GM20431 (cell line): ENCODE measurements at regions not wholly inside any gene's neighbourhood (a gene's known extent, or its start where the extent isn't known, plus 50 kb on each side); places are given as distances from the start of the nearest gene placed in this dataset.
"Not testable (repeated sequence)": the region's sequence is repeated elsewhere in the genome, so short reads cannot be mapped to it uniquely, and the experiment has no call there.

Source experiments
- in situ Hi-C: fragments of 300-500 bp; cut with MseI, MboI; formaldehyde crosslinking; loops from one replicate; pipeline ENCODE4 v1.15.0; 2020; ENCODE audit warnings: low sequenced_read_pairs; ENCODE audit not compliant: unreplicated experiment

GRCh38 chr17:33671491-33671890 is 378.4 kb upstream of the ASIC2 start:
- in situ Hi-C loops: no loop called here

GRCh38 chr17:33674685-33675084 is 381.6 kb upstream of the ASIC2 start:
- in situ Hi-C loops: no loop called here

- in situ Hi-C loops: no loop called here
Observed at GRCh38 chr17:33676444-33676843, 383.3 kb upstream of the ASIC2 start.

- in situ Hi-C loops: no loop called here
Observed at GRCh38 chr17:33679595-33679994, 386.5 kb upstream of the ASIC2 start.

GRCh38 chr17:33680472-33680871 is 387.4 kb upstream of the ASIC2 start:
- in situ Hi-C loops: no loop called here

GRCh38 chr17:33682599-33682998 is 389.5 kb upstream of the ASIC2 start:
- in situ Hi-C loops: no loop called here

- in situ Hi-C loops: no loop called here
Observed at GRCh38 chr17:33684735-33685134, 391.6 kb upstream of the ASIC2 start.

- in situ Hi-C loops: no loop called here
Observed at GRCh38 chr17:33686171-33686570, 393.1 kb upstream of the ASIC2 start.

- in situ Hi-C loops: no loop called here
Observed at GRCh38 chr17:33687831-33688230, 394.7 kb upstream of the ASIC2 start.

GRCh38 chr17:33688771-33689170 is 395.7 kb upstream of the ASIC2 start:
- in situ Hi-C loops: no loop called here

- in situ Hi-C loops: no loop called here
Observed at GRCh38 chr17:33689725-33690124, 396.6 kb upstream of the ASIC2 start.

GRCh38 chr17:33695431-33695830 is 402.3 kb upstream of the ASIC2 start:
- in situ Hi-C loops: no loop called here

- in situ Hi-C loops: no loop called here
Observed at GRCh38 chr17:33696102-33696501, 403.0 kb upstream of the ASIC2 start.

- in situ Hi-C loops: no loop called here
Observed at GRCh38 chr17:33697557-33697956, 404.5 kb upstream of the ASIC2 start.

GRCh38 chr17:33701910-33702309 is 408.8 kb upstream of the ASIC2 start:
- in situ Hi-C loops: no loop called here

- in situ Hi-C loops: no loop called here
Observed at GRCh38 chr17:33704856-33705255, 411.8 kb upstream of the ASIC2 start.

GRCh38 chr17:33709881-33710280 is 416.8 kb upstream of the ASIC2 start:
- in situ Hi-C loops: no loop called here

- in situ Hi-C loops: no loop called here
Observed at GRCh38 chr17:33712120-33712519, 419.0 kb upstream of the ASIC2 start.

- in situ Hi-C loops: no loop called here
Observed at GRCh38 chr17:33716957-33717356, 423.9 kb upstream of the ASIC2 start.

GRCh38 chr17:33723736-33724135 is 430.6 kb upstream of the ASIC2 start:
- in situ Hi-C loops: not testable (repeated sequence)

GRCh38 chr17:33725675-33726271 is 432.7 kb upstream of the ASIC2 start:
- in situ Hi-C loops: no loop called here

GRCh38 chr17:33730131-33730530 is 437.0 kb upstream of the ASIC2 start:
- in situ Hi-C loops: no loop called here

GRCh38 chr17:33732116-33732515 is 439.0 kb upstream of the ASIC2 start:
- in situ Hi-C loops: no loop called here
